Naive thymus-derived CD4-positive, alpha-beta T cell (primary cell): ENCODE measurements at regions not wholly inside any gene's neighbourhood (a gene's known extent, or its start where the extent isn't known, plus 50 kb on each side); places are given as distances from the start of the nearest gene placed in this dataset.

Experiments used
- ATAC-seq: fragments of 150-1000 bp; cut with Tn5 transposase; 2 replicates; pipeline ENCODE4 v1.10.0; 2021; ENCODE audit warnings: mild to moderate bottlenecking, moderate library complexity
- CTCF ChIA-PET: fragments of 350-600 bp; sonication (Branson Sonifier 250); formaldehyde crosslinking; loops from one replicate; lab custom pipeline; 2021; ENCODE audit warnings: antibody characterized with exemption; lab: Charles Lee
- POLR2A ChIA-PET: fragments of 350-600 bp; sonication (Branson Sonifier 250); formaldehyde crosslinking; loops from one replicate; lab custom pipeline; 2021; ENCODE audit warnings: antibody characterized with exemption, inconsistent platforms; lab: Charles Lee
- DNase-seq, 9 donors: peaks; one replicate each; pipeline versions ENCODE4 v3.0.0 to v3.0.0-alpha.2; 2020 to 2022; ENCODE audit warnings: mixed read lengths in 1 of 9
- H3K27ac ChIP-seq: one replicate; pipeline ENCODE4 v1.7.0; 2013; ENCODE audit warnings: mild to moderate bottlenecking, low read depth, low read length, moderate library complexity
- H3K27me3 ChIP-seq, 2 donors: one replicate each; pipeline ENCODE4 v1.7.0; 2013; ENCODE audit warnings: low read length in 2 of 2, mild to moderate bottlenecking in 2 of 2, moderate library complexity in 2 of 2; ENCODE audit not compliant: control insufficient read depth in 2 of 2, insufficient read depth in 2 of 2
- H3K36me3 ChIP-seq, 3 experiments: 1 replicate in 2 of 3; 2 replicates in 1 of 3; pipeline ENCODE4 v1.7.0; 2013; ENCODE audit warnings: low read length in 3 of 3, mild to moderate bottlenecking in 3 of 3, moderate library complexity in 1 of 3; ENCODE audit not compliant: insufficient read depth in 3 of 3, control insufficient read depth in 2 of 3
- H3K4me1 ChIP-seq, 2 donors: one replicate each; pipeline ENCODE4 v1.7.0; 2013; ENCODE audit warnings: low read length in 2 of 2, mild to moderate bottlenecking in 2 of 2, moderate library complexity in 1 of 2; ENCODE audit not compliant: control insufficient read depth in 2 of 2, insufficient read depth in 2 of 2
- H3K4me3 ChIP-seq: 2 replicates; pipeline ENCODE4 v1.7.0; 2013; ENCODE audit warnings: mild to moderate bottlenecking, low read length
- H3K9me3 ChIP-seq, 3 experiments: 1 replicate in 2 of 3; 2 replicates in 1 of 3; pipeline ENCODE4 v1.7.0; 2013; ENCODE audit warnings: low read length in 3 of 3; ENCODE audit not compliant: control insufficient read depth in 2 of 3
- H3K27ac Mint-ChIP-seq, 9 donors: one replicate each; pipeline ENCODE4 v1.8.0; 2020 to 2022; ENCODE audit warnings: mixed read lengths in 9 of 9, mild to moderate bottlenecking in 8 of 9, moderate library complexity in 5 of 9, inconsistent platforms in 2 of 9
- H3K27me3 Mint-ChIP-seq, 5 donors: one replicate each; pipeline ENCODE4 v1.8.0; 2021 to 2022; ENCODE audit warnings: mixed read lengths in 5 of 5, mild to moderate bottlenecking in 1 of 5
- H3K36me3 Mint-ChIP-seq, 5 donors: one replicate each; pipeline ENCODE4 v1.8.0; 2020 to 2022; ENCODE audit warnings: mixed read lengths in 5 of 5, mild to moderate bottlenecking in 3 of 5, inconsistent platforms in 1 of 5
- H3K4me1 Mint-ChIP-seq, 7 donors: one replicate each; pipeline ENCODE4 v1.8.0; 2020 to 2022; ENCODE audit warnings: mixed read lengths in 7 of 7, mild to moderate bottlenecking in 3 of 7, inconsistent platforms in 1 of 7
- H3K4me3 Mint-ChIP-seq, 10 donors: one replicate each; pipeline ENCODE4 v1.8.0; 2020 to 2022; ENCODE audit warnings: mild to moderate bottlenecking in 10 of 10, mixed read lengths in 10 of 10, moderate library complexity in 6 of 10, inconsistent platforms in 2 of 10
- H3K9me3 Mint-ChIP-seq, 11 donors: one replicate each; pipeline ENCODE4 v1.8.0; 2020 to 2022; ENCODE audit warnings: mixed read lengths in 11 of 11, mild to moderate bottlenecking in 4 of 11, inconsistent platforms in 1 of 11, moderate library complexity in 1 of 11
- intact Hi-C, 2 donors: fragments of 100-400 bp; cut with micrococcal nuclease; formaldehyde crosslinking; loops; one replicate each; pipeline ENCODE4 v1.15.1; 2023

GRCh38 chr4:117239434-117239833 lies 154.1 kb upstream of the TRAM1L1 start:
- ATAC-seq (no peak), DNase-seq (no peak)
- no peaks in the 10 kb centered on the region for H3K9me3 ChIP-seq
- H3K27ac ChIP-seq = no peak overlapping the region
- no peaks in the 10 kb centered on the region for H3K27me3 Mint-ChIP-seq
- peaks cover 0 to 11% (median 0%) of the 10 kb centered on the region in 11 donors for H3K9me3 Mint-ChIP-seq
- H3K4me1 ChIP-seq = no peaks in the 10 kb centered on the region
- H3K27me3 ChIP-seq = no peaks in the 10 kb centered on the region
- no peak overlapping the region for H3K27ac Mint-ChIP-seq
- H3K4me3 ChIP-seq = no peak overlapping the region
- no peak overlapping the region for H3K4me3 Mint-ChIP-seq
- CTCF ChIA-PET = no interaction called here
- H3K36me3 ChIP-seq = no peaks in the 10 kb centered on the region
- intact Hi-C loops = no loop called here
- no peaks in the 10 kb centered on the region for H3K4me1 Mint-ChIP-seq
- H3K36me3 Mint-ChIP-seq = no peaks in the 10 kb centered on the region
- POLR2A ChIA-PET = no interaction called here

GRCh38 chr4:117249333-117249732 lies 164.0 kb upstream of the TRAM1L1 start:
- Mint-ChIP-seq H3K9me3 (peaks cover 0 to 30% (median 14%) of the 10 kb centered on the region in 11 donors), H3K36me3 (no peaks in the 10 kb centered on the region), H3K27me3 (no peaks in the 10 kb centered on the region), H3K27ac (no peak overlapping the region), H3K4me3 (no peak overlapping the region), H3K4me1 (no peaks in the 10 kb centered on the region)
- no peaks in the 10 kb centered on the region for H3K36me3 ChIP-seq
- DNase-seq (no peak), ATAC-seq (no peak)
- H3K4me1 ChIP-seq = no peaks in the 10 kb centered on the region
- no peak overlapping the region for H3K27ac ChIP-seq
- POLR2A ChIA-PET = no interaction called here
- no peak overlapping the region for H3K4me3 ChIP-seq
- H3K27me3 ChIP-seq = no peaks in the 10 kb centered on the region
- H3K9me3 ChIP-seq = no peaks in the 10 kb centered on the region
- intact Hi-C loops = no loop called here
- CTCF ChIA-PET = no interaction called here

GRCh38 chr4:117264072-117264471 lies 178.7 kb upstream of the TRAM1L1 start:
- no peaks in the 10 kb centered on the region for H3K9me3 ChIP-seq

GRCh38 chr4:117267317-117267716 lies 181.9 kb upstream of the TRAM1L1 start:
- ChIA-PET CTCF (no interaction called here), POLR2A (no interaction called here)
- H3K4me1 ChIP-seq = no peaks in the 10 kb centered on the region
- no peaks in the 10 kb centered on the region for H3K9me3 ChIP-seq
- Mint-ChIP-seq H3K27me3 (no peaks in the 10 kb centered on the region), H3K36me3 (no peaks in the 10 kb centered on the region), H3K9me3 (peaks cover 0 to 20% (median 3%) of the 10 kb centered on the region in 11 donors), H3K27ac (no peak overlapping the region), H3K4me3 (no peak overlapping the region), H3K4me1 (no peaks in the 10 kb centered on the region)
- H3K27ac ChIP-seq = no peak overlapping the region
- DNase-seq = no peak
- no peaks in the 10 kb centered on the region for H3K27me3 ChIP-seq
- H3K4me3 ChIP-seq = no peak overlapping the region
- no peak for ATAC-seq
- no peaks in the 10 kb centered on the region for H3K36me3 ChIP-seq
- intact Hi-C loops = no loop called here

More at GRCh38 chr4:117264072-117264471, 178.7 kb upstream of the TRAM1L1 start:
- no peak overlapping the region for H3K27ac ChIP-seq
- intact Hi-C loops = no loop called here
- no peaks in the 10 kb centered on the region for H3K4me1 Mint-ChIP-seq
- no peak overlapping the region for H3K4me3 Mint-ChIP-seq
- H3K27me3 ChIP-seq = no peaks in the 10 kb centered on the region
- no peak overlapping the region for H3K27ac Mint-ChIP-seq
- no peaks in the 10 kb centered on the region for H3K36me3 Mint-ChIP-seq
- ATAC-seq (no peak), DNase-seq (no peak)
- H3K27me3 Mint-ChIP-seq = no peaks in the 10 kb centered on the region
- peaks cover 0 to 20% (median 5%) of the 10 kb centered on the region in 11 donors for H3K9me3 Mint-ChIP-seq
- no peaks in the 10 kb centered on the region for H3K4me1 ChIP-seq
- H3K4me3 ChIP-seq = no peak overlapping the region
- POLR2A ChIA-PET = no interaction called here
- CTCF ChIA-PET = no interaction called here
- no peaks in the 10 kb centered on the region for H3K36me3 ChIP-seq

- no peaks in the 10 kb centered on the region for H3K27me3 Mint-ChIP-seq
These were observed 199.4 kb upstream of the TRAM1L1 start for GRCh38 chr4:117284736-117285135.

GRCh38 chr4:117293784-117294183 lies 208.4 kb upstream of the TRAM1L1 start:
- Histone ChIP-seq H3K9me3 (no peaks in the 10 kb centered on the region), H3K36me3 (no peaks in the 10 kb centered on the region), H3K4me3 (no peak overlapping the region), H3K27me3 (no peaks in the 10 kb centered on the region), H3K27ac (no peak overlapping the region), H3K4me1 (no peaks in the 10 kb centered on the region)
- intact Hi-C loops = no loop called here
- Mint-ChIP-seq H3K9me3 (peaks cover 0 to 2% (median 0%) of the 10 kb centered on the region in 11 donors), H3K27ac (no peak overlapping the region), H3K27me3 (no peaks in the 10 kb centered on the region), H3K4me3 (no peak overlapping the region), H3K4me1 (no peaks in the 10 kb centered on the region), H3K36me3 (no peaks in the 10 kb centered on the region)
- ChIA-PET POLR2A (no interaction called here), CTCF (no interaction called here)
- ATAC-seq (no peak), DNase-seq (no peak)

More at GRCh38 chr4:117284736-117285135, 199.4 kb upstream of the TRAM1L1 start:
- no peaks in the 10 kb centered on the region for H3K9me3 ChIP-seq
- no peaks in the 10 kb centered on the region for H3K4me1 ChIP-seq
- no peak overlapping the region for H3K27ac ChIP-seq
- Mint-ChIP-seq H3K4me3 (no peak overlapping the region), H3K27ac (no peak overlapping the region), H3K36me3 (no peaks in the 10 kb centered on the region), H3K9me3 (peaks cover 0 to 4% (median 0%) of the 10 kb centered on the region in 11 donors), H3K4me1 (no peaks in the 10 kb centered on the region)
- no peaks in the 10 kb centered on the region for H3K27me3 ChIP-seq
- intact Hi-C loops = no loop called here
- no peaks in the 10 kb centered on the region for H3K36me3 ChIP-seq
- DNase-seq (no peak), ATAC-seq (no peak)
- POLR2A ChIA-PET = no interaction called here
- CTCF ChIA-PET = no interaction called here
- no peak overlapping the region for H3K4me3 ChIP-seq

- Mint-ChIP-seq H3K4me3 (no peak overlapping the region), H3K27me3 (no peaks in the 10 kb centered on the region)
These were observed 216.8 kb upstream of the TRAM1L1 start for GRCh38 chr4:117302226-117302625.

More at GRCh38 chr4:117302226-117302625, 216.8 kb upstream of the TRAM1L1 start:
- ChIA-PET CTCF (no interaction called here), POLR2A (no interaction called here)
- ATAC-seq (no peak), DNase-seq (no peak)
- Mint-ChIP-seq H3K36me3 (no peaks in the 10 kb centered on the region), H3K4me1 (no peaks in the 10 kb centered on the region), H3K27ac (no peak overlapping the region), H3K9me3 (peaks cover 0 to 12% (median 1%) of the 10 kb centered on the region in 11 donors)
- no peaks in the 10 kb centered on the region for H3K36me3 ChIP-seq
- intact Hi-C loops = no loop called here
- no peaks in the 10 kb centered on the region for H3K4me1 ChIP-seq
- no peak overlapping the region for H3K27ac ChIP-seq
- no peaks in the 10 kb centered on the region for H3K27me3 ChIP-seq
- H3K4me3 ChIP-seq = no peak overlapping the region
- H3K9me3 ChIP-seq = no peaks in the 10 kb centered on the region
